Endothelial cell of umbilical vein (primary cell): ENCODE measurements at regions not wholly inside any gene's neighbourhood (a gene's known extent, or its start where the extent isn't known, plus 50 kb on each side); places are given as distances from the start of the nearest gene placed in this dataset.

Experiments used
- BruUV-seq: library from RNA; stranded (reverse); fragments of 400-500 nt; replicated peaks from 2 replicates; lab custom pipeline; 2021; lab: Mats Ljungman, UMichigan
- CTCF ChIA-PET: fragments of 300-600, 350-600 bp; sonication (Branson Sonifier 250); formaldehyde crosslinking; loops from one replicate; lab custom pipeline; 2021; ENCODE audit warnings: antibody characterized with exemption, inconsistent platforms; lab: Charles Lee
- POLR2A ChIA-PET: fragments of 300-600, 350-600 bp; sonication (Branson Sonifier 250); formaldehyde crosslinking; loops from one replicate; lab custom pipeline; 2021; ENCODE audit warnings: antibody characterized with exemption, inconsistent platforms; lab: Charles Lee
- DNase-seq: peaks from one replicate; pipeline ENCODE4 v3.0.0-alpha.2; 2011; ENCODE audit warnings: low read depth, low spot score
- FAIRE-seq: peaks from 2 replicates; lab custom pipeline; 2011; peaks lifted over from hg19 to GRCh38; lab: Jason Lieb, UNC
- H2AFZ ChIP-seq: 2 replicates; pipeline ENCODE4 v1.6.0; 2012; ENCODE audit warnings: low read depth, low read length, control low read depth, inconsistent platforms
- H3K27ac ChIP-seq: 2 replicates; pipeline ENCODE4 v1.5.1; 2011; ENCODE audit warnings: low read depth, mild to moderate bottlenecking, control low read depth, low read length, moderate library complexity; ENCODE audit not compliant: insufficient read depth
- H3K27me3 ChIP-seq, 2 experiments: 2 replicates each; pipeline versions ENCODE4 v1.6.0 to v1.6.1; 2011; ENCODE audit warnings: low read length in 2 of 2, mixed read lengths in 1 of 2; ENCODE audit not compliant: control insufficient read depth in 2 of 2, insufficient read depth in 2 of 2
- H3K36me3 ChIP-seq, 2 experiments: 2 replicates in 1 of 2; 3 replicates in 1 of 2; pipeline ENCODE4 v1.5.1; 2011; ENCODE audit warnings: low read length in 2 of 2, mild to moderate bottlenecking in 1 of 2, moderate library complexity in 1 of 2; ENCODE audit not compliant: control insufficient read depth in 2 of 2, insufficient read depth in 2 of 2; ENCODE audit errors: extremely low read depth in 1 of 2
- H3K4me1 ChIP-seq: 3 replicates; pipeline ENCODE4 v1.5.1; 2011; ENCODE audit warnings: mild to moderate bottlenecking, low read length; ENCODE audit not compliant: control insufficient read depth, insufficient read depth; ENCODE audit errors: extremely low read depth
- H3K4me2 ChIP-seq: 2 replicates; pipeline ENCODE4 v1.6.1; 2011; ENCODE audit warnings: low read length, control low read depth, mixed read lengths; ENCODE audit not compliant: insufficient read depth
- H3K4me3 ChIP-seq, 3 experiments: fragments of 200-600 bp in 1 of 3; sonication (generic), shearing (Covaris generic) in 1 of 3; replicated peaks in 1 of 3; 2 replicates each; pipeline ENCODE4 v1.5.1; 2011 to 2016; ENCODE audit warnings: control low read depth in 3 of 3, low read length in 3 of 3, mild to moderate bottlenecking in 2 of 3, inconsistent platforms in 1 of 3, low read depth in 1 of 3, moderate library complexity in 1 of 3; ENCODE audit not compliant: insufficient read depth in 1 of 3
- H3K79me2 ChIP-seq: 2 replicates; pipeline ENCODE4 v1.6.0; 2012; ENCODE audit warnings: low read length, inconsistent platforms; ENCODE audit not compliant: control insufficient read depth, insufficient read depth
- H3K9ac ChIP-seq: replicated peaks from 2 replicates; pipeline ENCODE3; 2011; ENCODE audit warnings: low read length, control low read depth; ENCODE audit not compliant: insufficient read depth; ENCODE audit errors: extremely low read depth
- H3K9me1 ChIP-seq: replicated peaks from 3 replicates; pipeline ENCODE4 v1.6.0; 2011; ENCODE audit warnings: mild to moderate bottlenecking, low read length; ENCODE audit not compliant: control insufficient read depth, insufficient read depth; ENCODE audit errors: extremely low read depth
- H3K9me3 ChIP-seq: replicated peaks from 2 replicates; pipeline ENCODE4 v1.5.1; 2012; ENCODE audit warnings: low read length, inconsistent platforms; ENCODE audit not compliant: control insufficient read depth, insufficient read depth
- H4K20me1 ChIP-seq: replicated peaks from 2 replicates; pipeline ENCODE3; 2011; ENCODE audit warnings: mild to moderate bottlenecking, low read length; ENCODE audit not compliant: control insufficient read depth, insufficient read depth; ENCODE audit errors: extremely low read depth
- CTCF ChIP-seq, 2 donors: IDR thresholded peaks; 1 replicate in 1 of 2; 2 replicates in 1 of 2; pipeline ENCODE4 v1.5.1; 2011; ENCODE audit warnings: low read length in 2 of 2, mild to moderate bottlenecking in 2 of 2, moderate library complexity in 2 of 2, control low read depth in 1 of 2, inconsistent platforms in 1 of 2, low read depth in 1 of 2; ENCODE audit not compliant: insufficient read depth in 1 of 2; ENCODE audit errors: extremely low read depth in 1 of 2
- EZH2 ChIP-seq: IDR thresholded peaks from 2 replicates; pipeline ENCODE4 v1.6.1; 2012; ENCODE audit warnings: borderline replicate concordance, low read depth, mild to moderate bottlenecking, moderate library complexity, low read length, inconsistent platforms; ENCODE audit not compliant: severe bottlenecking
- FOS ChIP-seq: IDR thresholded peaks from 2 replicates; pipeline ENCODE4 v1.6.1; 2011; ENCODE audit warnings: mild to moderate bottlenecking, low read length, moderate library complexity, borderline replicate concordance; ENCODE audit not compliant: insufficient read depth
- GATA2 ChIP-seq: IDR thresholded peaks from 2 replicates; pipeline ENCODE4 v1.7.0; 2011; ENCODE audit warnings: low read depth, mild to moderate bottlenecking, moderate library complexity, mixed read lengths, low read length; ENCODE audit not compliant: insufficient read length, insufficient read depth
- JUN ChIP-seq: IDR thresholded peaks from 2 replicates; pipeline ENCODE4 v1.6.1; 2011; ENCODE audit warnings: borderline replicate concordance, low read depth; ENCODE audit not compliant: insufficient read length, insufficient read depth
- MAX ChIP-seq: IDR thresholded peaks from 2 replicates; pipeline ENCODE4 v1.6.1; 2011; ENCODE audit not compliant: insufficient read depth, insufficient read length
- MYC ChIP-seq: IDR thresholded peaks from one replicate; pipeline ENCODE4 v1.6.1; 2011; ENCODE audit warnings: mild to moderate bottlenecking, low read depth, low read length
- POLR2A ChIP-seq: IDR thresholded peaks from 2 replicates; pipeline ENCODE4 v1.6.1; 2012; ENCODE audit warnings: low read depth, mild to moderate bottlenecking, control low read depth, low read length
- POLR2AphosphoS5 ChIP-seq: IDR thresholded peaks from 2 replicates; pipeline ENCODE4 v1.6.1; 2012; ENCODE audit warnings: low read depth, mild to moderate bottlenecking, control low read depth, low read length, moderate library complexity; ENCODE audit not compliant: insufficient read depth
- dilution Hi-C: fragments of 300-500 bp; cut with MboI; formaldehyde crosslinking; loops from one replicate; pipeline ENCODE4 v1.15.0; 2019; ENCODE audit warnings: low sequenced_read_pairs; ENCODE audit not compliant: extremely low pct_ligation_motif_present
- intact Hi-C: fragments of 100-400 bp; cut with micrococcal nuclease; formaldehyde crosslinking; loops from one replicate; pipeline ENCODE4 v1.10.0; 2022

- no peaks in the 10 kb centered on the region for H3K36me3 ChIP-seq
- CTCF ChIA-PET = interaction anchor here (0.6 to 5.9 kb wide), 35 partner anchors 8 to 1131 kb away, joined by 3 to 458 read pairs (median 4); partner anchors contain the start of genes HOXD8 and HOXD9
- H3K9me1 ChIP-seq = no peaks in the 10 kb centered on the region
- POLR2A ChIA-PET = no interaction called here
- H3K4me1 ChIP-seq = peaks cover 7% of the 10 kb centered on the region
- H2AFZ ChIP-seq = no peak overlapping the region
- H3K79me2 ChIP-seq = no peaks in the 10 kb centered on the region
- TF ChIP-seq JUN (no peak), MAX (no peak), EZH2 (no peak), MYC (no peak), POLR2AphosphoS5 (no peak), POLR2A (no peak), GATA2 (no peak), CTCF (IDR thresholded peaks at IDR 0.05; ENCODE audit: extremely low read depth in 1 of 2, insufficient read depth in 1 of 2, low read depth in 1 of 2, low read length in 2 of 2) (no peak), FOS (no peak)
- FAIRE-seq (no peak), DNase-seq (no peak)
- H3K4me2 ChIP-seq = no peak overlapping the region
- H4K20me1 ChIP-seq = no peaks in the 10 kb centered on the region
- no peak overlapping the region for H3K27ac ChIP-seq
- dilution Hi-C loops = loop anchor here (25.0 kb wide), 1 partner anchor 486 kb away; no protein-coding TSS in a partner anchor
- intact Hi-C loops = loop anchor here (5.0 kb wide), 3 partner anchors 464 to 1106 kb away; partner anchors contain the start of genes HOXD1 and LNPK
- no peak overlapping the region for H3K9ac ChIP-seq
- H3K9me3 ChIP-seq = no peaks in the 10 kb centered on the region
- H3K27me3 ChIP-seq = peaks cover 0 to 3% of the 10 kb centered on the region in 2 experiments
- no peak overlapping the region for H3K4me3 ChIP-seq
- BruUV-seq = no TSS peak
Measured at GRCh38 chr2:176650838-176651555, 381.8 kb downstream of the MTX2 start.
